ENCODE measurements at regions not wholly inside any gene's neighbourhood (a gene's known extent, or its start where the extent isn't known, plus 50 kb on each side); places are given as distances from the start of the nearest gene placed in this dataset.

GRCh38 chr10:113458451-113458850 is 94.4 kb upstream of the HABP2 start:
- Histone ChIP-seq H3K4me1 (replicated peaks in 1 of 2) (no peaks in the 10 kb centered on the region), H3K9me3 (replicated peaks in 1 of 3) (no peaks in the 10 kb centered on the region), H3K27me3 (no peaks in the 10 kb centered on the region), H3K4me3 (no peak overlapping the region), H3K36me3 (replicated peaks in 1 of 2) (no peaks in the 10 kb centered on the region), H3K27ac (no peak overlapping the region)
- intact Hi-C loops (cut with DNase I): loop anchor here in 1 of 2 donors (10.0 kb wide), 1 partner anchor 106 kb away; no protein-coding TSS in a partner anchor
- no peak for TF ChIP-seq CTCF (IDR thresholded peaks at IDR 0.05)
- no peak for DNase-seq
- WGBS, 4 donors: 83 to 90% (median 88%) methylated on average over 10 of the region's 10 CpGs

GRCh38 chr10:113458944-113459343 is 93.9 kb upstream of the HABP2 start:
- WGBS, 4 donors: 74 to 80% (median 78%) methylated on average over 3 to 5 of the region's 5 CpGs
- Histone ChIP-seq H3K4me3 (no peak overlapping the region), H3K4me1 (replicated peaks in 1 of 2) (no peaks in the 10 kb centered on the region), H3K27ac (no peak overlapping the region), H3K27me3 (no peaks in the 10 kb centered on the region), H3K9me3 (replicated peaks in 1 of 3) (no peaks in the 10 kb centered on the region), H3K36me3 (replicated peaks in 1 of 2) (no peaks in the 10 kb centered on the region)
- TF ChIP-seq POLR2A (IDR thresholded peaks at IDR 0.05): no peak
- TF ChIP-seq CTCF (IDR thresholded peaks at IDR 0.05): no peak
- no peak for DNase-seq
- intact Hi-C loops (cut with DNase I): loop anchor here in 1 of 2 donors (10.0 kb wide), 1 partner anchor 106 kb away; no protein-coding TSS in a partner anchor

GRCh38 chr10:113459626-113460280 is 93.1 kb upstream of the HABP2 start:
- 83 to 90% (median 87%) methylated on average over 8 of the region's 8 CpGs for WGBS, 4 donors
- Histone ChIP-seq H3K27me3 (no peaks in the 10 kb centered on the region), H3K4me1 (replicated peaks in 1 of 2) (no peaks in the 10 kb centered on the region), H3K27ac (no peak overlapping the region), H3K9me3 (replicated peaks in 1 of 3) (no peaks in the 10 kb centered on the region), H3K4me3 (no peak overlapping the region), H3K36me3 (replicated peaks in 1 of 2) (no peaks in the 10 kb centered on the region)
- no peak for DNase-seq
- TF ChIP-seq POLR2A (IDR thresholded peaks at IDR 0.05): no peak
- no peak for TF ChIP-seq CTCF (IDR thresholded peaks at IDR 0.05)
- intact Hi-C loops (cut with DNase I): loop anchor here in 1 of 2 donors (10.0 kb wide), 1 partner anchor 105 kb away; no protein-coding TSS in a partner anchor

- WGBS, 4 donors: 33 to 39% (median 36%) methylated on average over 1 of the region's 1 CpG
- Histone ChIP-seq H3K4me3 (no peak overlapping the region), H3K4me1 (replicated peaks in 1 of 2) (no peaks in the 10 kb centered on the region), H3K27ac (no peak overlapping the region), H3K9me3 (replicated peaks in 1 of 3) (no peaks in the 10 kb centered on the region), H3K27me3 (no peaks in the 10 kb centered on the region), H3K36me3 (replicated peaks in 1 of 2) (no peaks in the 10 kb centered on the region)
- no peak for TF ChIP-seq POLR2A (IDR thresholded peaks at IDR 0.05)
- no peak for TF ChIP-seq CTCF (IDR thresholded peaks at IDR 0.05)
- DNase-seq: no peak
- intact Hi-C loops (cut with DNase I): no loop called here
Measured at GRCh38 chr10:113463083-113463482, 89.8 kb upstream of the HABP2 start.
